GM18507 (cell line): ENCODE measurements at regions not wholly inside any gene's neighbourhood (a gene's known extent, or its start where the extent isn't known, plus 50 kb on each side); places are given as distances from the start of the nearest gene placed in this dataset.
"Not testable (repeated sequence)": the region's sequence is repeated elsewhere in the genome, so short reads cannot be mapped to it uniquely, and the experiment has no call there.

ENCODE experiments used
- DNase-seq: peaks from one replicate; pipeline ENCODE4 v3.0.0; 2011; ENCODE audit warnings: low read depth; ENCODE audit not compliant: insufficient read length; ENCODE audit errors: extremely low spot score
- FAIRE-seq: peaks from 2 replicates; lab custom pipeline; 2011; peaks lifted over from hg19 to GRCh38; lab: Jason Lieb, UNC

DNA sequence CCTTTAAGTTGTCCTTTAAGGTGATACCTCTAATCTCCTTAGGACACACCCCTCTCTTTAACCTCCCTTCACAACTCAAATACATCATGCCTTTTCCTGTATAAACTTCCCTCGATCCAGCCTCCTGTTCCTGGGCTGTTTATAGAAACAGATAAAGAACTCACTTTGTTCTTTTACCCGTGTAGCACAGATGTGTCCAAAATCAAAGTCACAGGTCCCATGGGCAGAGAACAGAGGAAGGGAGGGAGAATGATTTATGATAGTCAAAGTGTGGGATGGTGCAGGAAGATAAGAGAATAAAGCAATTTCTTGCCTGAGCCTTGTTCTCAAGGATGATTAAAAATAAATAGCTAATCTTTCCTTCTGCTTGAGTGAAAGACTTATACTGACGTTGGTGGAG, 50.3 kb upstream of the CABCOCO1 start:
- DNase-seq: no peak
- FAIRE-seq: no peak

GRCh38 chr10:61612009-61612408, 50.7 kb upstream of the CABCOCO1 start:
- DNase-seq (no peak), FAIRE-seq (no peak)

DNA sequence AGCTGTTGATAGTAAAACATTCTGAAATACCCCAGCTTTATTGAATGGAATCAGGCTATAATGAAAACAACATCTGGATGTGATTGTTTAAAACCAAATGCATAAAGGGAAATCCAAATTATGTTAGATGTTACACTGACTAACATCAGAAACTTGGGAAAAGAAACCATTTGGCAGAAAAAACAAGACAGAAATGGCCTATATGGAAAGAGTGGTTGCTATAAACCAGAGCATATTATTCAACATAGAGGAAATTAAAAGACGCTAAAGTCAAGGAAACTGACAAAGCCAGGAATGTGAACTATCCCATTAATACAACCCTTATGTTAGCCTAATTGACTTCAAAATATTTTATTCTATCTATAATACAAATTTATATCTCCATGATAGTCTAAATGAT, 53.0 kb upstream of the CABCOCO1 start:
- no peak for DNase-seq
- no peak for FAIRE-seq

DNA sequence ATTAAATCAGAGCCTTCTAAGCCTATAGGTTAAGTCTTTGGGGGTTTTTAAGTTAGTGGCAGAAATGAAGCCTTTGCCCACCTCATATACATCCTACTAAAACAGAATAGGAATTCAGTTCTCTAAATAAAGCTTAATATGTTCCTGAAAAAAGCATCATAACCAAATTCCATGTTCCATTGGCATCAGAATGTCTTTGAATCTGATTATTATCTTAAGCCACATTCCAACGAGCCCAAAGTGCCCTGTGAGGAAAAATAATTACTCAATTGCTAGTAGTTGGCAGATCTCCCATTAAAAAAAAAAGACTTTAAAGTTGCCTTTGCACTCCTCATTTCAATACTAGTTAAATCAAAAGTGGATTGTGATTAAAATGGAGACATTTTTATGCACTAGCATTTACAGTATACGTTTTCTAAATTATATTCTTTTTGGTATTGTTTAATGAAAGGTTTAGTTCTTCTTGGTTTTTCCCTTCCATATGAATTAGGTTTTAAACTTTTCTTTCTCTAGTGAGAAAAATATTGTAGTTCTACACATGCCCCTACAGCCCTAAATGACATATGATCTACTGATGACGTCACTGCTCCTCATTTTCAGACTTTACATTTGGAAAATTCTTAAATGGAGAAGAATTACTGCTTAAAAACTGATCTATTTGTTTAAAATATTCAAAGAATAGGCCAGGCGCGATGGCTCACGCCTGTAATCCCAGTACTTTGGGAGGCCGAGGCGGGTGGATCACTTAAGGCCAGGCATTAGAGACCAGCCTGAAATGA, 54.3 kb upstream of the CABCOCO1 start:
- FAIRE-seq (no peak), DNase-seq (no peak)

- no peak for DNase-seq
- peak; percentile 35 for FAIRE-seq
Measured at GRCh38 chr10:61606959-61607907, 55.5 kb upstream of the CABCOCO1 start.

GRCh38 chr10:61605221-61605620, 57.5 kb upstream of the CABCOCO1 start:
- FAIRE-seq (no peak), DNase-seq (no peak)

DNA sequence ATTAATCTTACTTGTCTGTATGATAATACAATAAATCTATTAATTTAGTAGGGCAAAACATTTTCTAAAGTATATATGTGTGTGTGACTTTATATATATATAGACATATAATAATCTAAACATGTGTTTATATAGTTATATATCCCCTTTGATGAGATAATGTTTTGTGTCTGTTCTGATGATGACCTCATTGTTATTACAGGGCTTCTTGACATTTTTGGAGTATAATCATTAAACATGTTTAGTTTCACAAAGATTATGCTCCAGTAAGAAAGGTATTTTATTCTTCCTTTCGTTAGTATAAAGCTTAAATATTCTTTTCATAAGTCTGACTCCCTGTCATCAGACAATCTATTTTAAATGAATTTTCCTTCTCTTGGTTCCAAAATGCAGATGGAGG, 62.3 kb upstream of the CABCOCO1 start:
- DNase-seq (no peak), FAIRE-seq (no peak)

DNA sequence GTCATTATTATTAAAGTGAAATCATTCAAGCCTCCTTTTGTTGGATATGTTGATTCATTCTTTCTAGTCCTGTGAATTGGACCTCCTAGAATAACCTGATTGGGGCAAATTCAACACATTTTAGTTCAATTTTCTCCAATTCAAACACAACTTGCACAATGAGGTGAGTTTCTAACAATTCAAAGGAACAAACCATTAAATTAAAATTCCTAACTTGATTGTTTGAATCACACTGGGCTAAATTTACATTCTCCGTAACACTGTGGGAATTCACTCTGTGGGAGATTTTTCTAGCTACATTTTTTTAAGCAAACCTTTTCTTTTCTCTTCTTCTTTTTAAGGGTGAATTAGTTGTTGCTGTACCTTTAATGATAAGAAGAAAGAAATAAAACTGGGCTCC, 68.3 kb upstream of the CABCOCO1 start:
- no peak for FAIRE-seq
- DNase-seq: no peak

DNA sequence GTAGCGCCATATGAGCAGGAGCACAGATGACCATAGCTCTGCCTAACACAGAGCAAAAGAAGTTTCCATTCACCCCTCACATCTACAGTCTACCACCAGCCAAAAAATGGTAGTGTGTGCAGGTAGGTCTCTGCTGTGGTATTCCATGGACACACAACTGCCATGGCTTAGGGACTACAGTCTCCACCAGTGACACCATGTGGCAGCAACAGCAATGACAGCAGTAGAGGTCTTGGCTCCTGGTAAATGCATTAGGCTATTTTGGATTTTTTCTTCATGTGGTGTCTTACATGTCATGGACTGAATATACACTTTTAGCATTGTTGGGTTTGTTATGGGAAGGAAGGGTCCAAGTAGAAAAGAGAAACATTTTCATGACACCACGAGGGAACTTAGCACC, 70.1 kb upstream of the CABCOCO1 start:
- DNase-seq (no peak), FAIRE-seq (peak; percentile 59)

DNA sequence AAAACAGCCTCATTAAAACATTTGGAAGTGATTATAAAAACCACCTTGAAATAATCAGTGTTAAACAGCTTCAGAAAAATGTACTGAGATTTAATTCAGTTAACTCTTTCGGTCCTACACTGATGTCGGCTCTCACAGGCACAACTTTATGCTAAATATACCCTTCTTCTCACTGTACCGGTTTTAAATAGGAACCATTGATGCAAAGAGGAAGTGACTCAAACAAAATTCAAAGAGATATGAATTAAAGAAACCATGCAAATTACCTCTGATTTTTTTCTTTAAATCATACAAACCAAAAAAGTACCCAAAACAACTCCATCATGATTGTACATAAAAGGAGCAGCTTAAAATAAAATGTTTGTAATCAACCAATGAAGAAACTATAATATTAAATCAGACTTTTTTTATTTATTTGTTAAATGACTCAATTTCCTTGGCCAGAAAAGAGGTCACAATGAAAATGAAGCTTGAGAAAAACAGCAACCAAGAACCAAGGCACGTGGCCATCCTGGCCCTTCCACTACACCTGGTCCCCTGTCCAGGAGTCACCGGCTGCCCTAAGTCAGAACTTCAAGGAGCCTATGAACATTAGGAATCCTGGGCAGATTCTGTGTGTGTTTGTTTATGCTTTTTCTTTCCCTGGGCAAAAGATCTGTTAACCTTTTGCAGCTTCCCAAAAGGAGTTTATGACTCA, 73.0 kb upstream of the CABCOCO1 start:
- FAIRE-seq (no peak), DNase-seq (no peak)

GRCh38 chr10:61588770-61589211, 73.9 kb upstream of the CABCOCO1 start:
- DNase-seq: no peak
- no peak for FAIRE-seq

GRCh38 chr10:61586829-61587228, 75.9 kb upstream of the CABCOCO1 start:
- FAIRE-seq: no peak
- no peak for DNase-seq

DNA sequence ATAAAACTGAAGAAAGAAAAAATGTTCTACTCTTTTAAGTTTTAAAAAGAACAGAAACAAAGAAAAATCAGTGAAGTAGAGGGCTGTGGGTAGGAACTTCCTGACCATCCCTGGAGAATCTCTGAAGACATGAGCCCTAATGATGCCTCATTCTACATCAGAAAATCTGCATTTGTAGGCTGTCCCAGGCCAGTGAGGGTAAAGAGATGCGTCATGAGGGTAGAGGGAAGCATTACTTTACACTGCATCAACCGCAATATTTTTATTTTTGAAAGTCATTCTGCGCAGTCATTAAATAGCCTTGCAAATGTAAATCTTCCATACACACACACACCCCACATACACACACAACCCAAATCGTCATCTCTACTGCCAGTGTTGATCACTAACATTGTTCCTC, 82.1 kb upstream of the CABCOCO1 start:
- FAIRE-seq: no peak
- DNase-seq: no peak

DNA sequence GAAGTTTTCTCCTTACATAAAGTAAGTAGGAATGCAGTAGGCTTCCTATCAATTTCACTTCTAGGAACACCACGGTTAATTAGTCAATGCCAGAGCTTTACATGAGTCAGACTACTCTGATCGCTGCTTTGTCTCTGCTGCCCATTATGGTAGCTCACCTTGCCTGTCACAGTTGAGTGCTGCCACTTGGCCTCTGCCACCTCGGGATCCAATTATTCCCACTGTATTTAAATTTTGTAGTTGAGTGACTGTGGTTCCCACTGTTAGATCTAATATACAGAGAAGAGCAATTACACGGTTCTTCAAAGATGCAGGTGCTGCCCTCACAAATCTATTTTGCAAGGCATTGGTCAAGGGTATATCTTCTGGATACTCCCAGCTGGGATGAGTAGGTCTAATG, 92.5 kb upstream of the CABCOCO1 start:
- not testable (repeated sequence) for FAIRE-seq, DNase-seq

GRCh38 chr10:61567729-61568128, 95.0 kb upstream of the CABCOCO1 start:
- FAIRE-seq (no peak), DNase-seq (no peak)

DNA sequence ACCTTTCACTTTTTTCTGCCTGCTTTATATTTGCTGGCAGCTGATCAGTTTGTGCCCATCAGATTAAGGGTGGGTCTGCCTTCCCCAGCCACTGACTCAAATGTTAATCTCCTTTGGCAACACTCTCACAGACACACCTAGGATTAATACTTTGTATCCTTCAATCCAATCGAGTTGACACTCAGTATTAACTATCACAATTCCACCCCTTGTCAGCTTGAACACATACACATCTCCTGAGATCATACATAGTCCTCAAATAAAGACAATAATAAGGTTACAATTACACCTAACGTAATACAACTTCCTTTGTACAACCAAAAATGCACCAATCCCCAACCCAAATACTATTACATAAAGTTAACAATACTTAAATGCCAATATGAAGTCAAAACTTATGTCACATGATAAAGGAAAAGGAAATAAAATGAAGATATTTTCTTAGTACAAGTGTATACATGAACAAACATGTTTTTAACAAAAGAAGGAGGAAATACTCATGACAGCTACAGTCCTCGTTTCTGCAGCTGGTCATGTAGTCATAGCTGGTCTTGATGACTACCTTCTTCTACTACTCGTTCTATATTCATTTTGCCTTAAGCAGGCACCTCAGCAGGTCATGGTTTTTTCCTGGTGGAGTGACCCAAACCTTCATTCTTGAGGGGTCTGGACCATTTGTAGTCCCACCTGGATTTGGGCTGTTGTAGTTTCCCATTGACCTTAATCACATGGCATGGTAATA, 96.7 kb upstream of the CABCOCO1 start:
- no peak for FAIRE-seq
- DNase-seq: no peak

- FAIRE-seq: no peak
- DNase-seq: no peak
Measured at GRCh38 chr10:61564444-61564843, 98.3 kb upstream of the CABCOCO1 start.

- FAIRE-seq (no peak), DNase-seq (no peak)
Measured at GRCh38 chr10:61559615-61560014, 103.1 kb upstream of the CABCOCO1 start.

- no peak for DNase-seq
- no peak for FAIRE-seq
Measured at GRCh38 chr10:61558188-61558587, 104.5 kb upstream of the CABCOCO1 start.
